Hepatocyte (in vitro differentiated cells): ENCODE measurements at regions not wholly inside any gene's neighbourhood (a gene's known extent, or its start where the extent isn't known, plus 50 kb on each side); places are given as distances from the start of the nearest gene placed in this dataset.

Experiments used
- DNase-seq: peaks from one replicate; pipeline ENCODE4 v3.0.0-alpha.2; 2016; ENCODE audit warnings: low spot score
- H2AFZ ChIP-seq: fragments of 200-600 bp; sonication (generic); 2 replicates; pipeline ENCODE4 v1.6.0; 2016; ENCODE audit warnings: antibody characterized with exemption, mild to moderate bottlenecking
- H3K27ac ChIP-seq: fragments of 200-600 bp; sonication (generic); 2 replicates; pipeline ENCODE4 v1.5.1; 2016; ENCODE audit warnings: mild to moderate bottlenecking
- H3K27me3 ChIP-seq: fragments of 200-600 bp; sonication (generic); 2 replicates; pipeline ENCODE4 v1.6.1; 2016
- H3K36me3 ChIP-seq: fragments of 200-600 bp; sonication (generic); replicated peaks from 2 replicates; pipeline ENCODE4 v1.5.1; 2016; ENCODE audit warnings: low read depth; ENCODE audit not compliant: insufficient read depth
- H3K4me1 ChIP-seq: fragments of 200-600 bp; sonication (generic); 2 replicates; pipeline ENCODE4 v1.5.1; 2016; ENCODE audit warnings: mild to moderate bottlenecking, moderate library complexity; ENCODE audit not compliant: insufficient read depth
- H3K4me2 ChIP-seq: fragments of 200-600 bp; sonication (generic); 2 replicates; pipeline ENCODE4 v1.6.0; 2016
- H3K4me3 ChIP-seq: fragments of 200-600 bp; sonication (generic); 2 replicates; pipeline ENCODE4 v1.5.1; 2016; ENCODE audit warnings: mild to moderate bottlenecking
- H3K79me2 ChIP-seq: fragments of 200-600 bp; sonication (generic); 2 replicates; pipeline ENCODE4 v1.6.0; 2017; ENCODE audit warnings: mild to moderate bottlenecking
- H3K9me2 ChIP-seq: fragments of 200-600 bp; sonication (generic); replicated peaks from 2 replicates; pipeline ENCODE4 v1.6.0; 2017; ENCODE audit warnings: mild to moderate bottlenecking; ENCODE audit not compliant: insufficient read depth
- H3K9me3 ChIP-seq: fragments of 200-600 bp; sonication (generic); 2 replicates; pipeline ENCODE4 v1.5.1; 2016; ENCODE audit warnings: low read depth, mild to moderate bottlenecking
- H4K20me1 ChIP-seq: fragments of 200-600 bp; sonication (generic); 2 replicates; pipeline ENCODE4 v1.6.0; 2016; ENCODE audit warnings: mild to moderate bottlenecking; ENCODE audit not compliant: insufficient read depth, poor library complexity, severe bottlenecking
- EZH2 ChIP-seq: fragments of 200-600 bp; sonication (generic); IDR thresholded peaks from 2 replicates; pipeline ENCODE4 v1.6.1; 2016; ENCODE audit warnings: antibody characterized with exemption, mild to moderate bottlenecking, borderline replicate concordance
- EZH2phosphoT487 ChIP-seq: fragments of 200-600 bp; sonication (generic); IDR thresholded peaks from one replicate; pipeline ENCODE4 v1.6.1; 2018; ENCODE audit warnings: antibody characterized with exemption, mild to moderate bottlenecking, low read depth, moderate library complexity; ENCODE audit not compliant: unreplicated experiment, severe bottlenecking
- whole genome bisulfite sequencing: methylation state at CpG from one replicate; pipeline ENCODE4 v1.1.6; 2016; ENCODE audit warnings: low lambda C conversion rate; ENCODE audit errors: missing lambda C conversion rate; 5-methylcytosine and 5-hydroxymethylcytosine counted together
- TF ChIP-seq, protein P1 (sequence below): fragments of 200-600 bp; sonication (generic); IDR thresholded peaks from 2 replicates; pipeline ENCODE4 v1.5.1; 2016; ENCODE audit warnings: antibody characterized with exemption, mild to moderate bottlenecking; ENCODE audit not compliant: poor library complexity

DNA sequence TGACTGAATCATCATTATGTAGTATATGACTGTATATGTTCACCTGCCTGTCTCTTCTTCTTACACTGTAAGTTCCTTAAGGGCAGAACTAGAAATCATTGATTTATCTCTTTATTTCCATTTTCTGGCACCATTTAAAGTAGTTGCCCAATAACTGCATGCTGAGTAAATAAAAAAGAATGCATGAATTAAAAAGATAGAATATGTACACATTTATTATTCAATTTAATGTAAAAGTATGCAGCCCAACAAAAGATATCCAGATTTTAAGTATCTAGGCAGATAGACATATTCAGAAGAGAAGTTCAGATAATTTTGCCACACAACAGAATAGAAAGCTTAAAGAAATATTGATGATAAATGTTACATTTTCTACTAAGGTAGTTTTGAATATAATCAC, 1244.6 kb upstream of the ADGRL4 start:
- Histone ChIP-seq H3K9me2 (no peaks in the 10 kb centered on the region), H3K4me1 (no peaks in the 10 kb centered on the region), H3K36me3 (no peaks in the 10 kb centered on the region), H3K4me3 (no peak overlapping the region), H2AFZ (no peak overlapping the region), H3K79me2 (no peaks in the 10 kb centered on the region), H3K4me2 (no peak overlapping the region), H3K27ac (no peak overlapping the region), H4K20me1 (no peaks in the 10 kb centered on the region), H3K27me3 (no peaks in the 10 kb centered on the region), H3K9me3 (peaks cover 4% of the 10 kb centered on the region)
- TF ChIP-seq, protein P1, sequence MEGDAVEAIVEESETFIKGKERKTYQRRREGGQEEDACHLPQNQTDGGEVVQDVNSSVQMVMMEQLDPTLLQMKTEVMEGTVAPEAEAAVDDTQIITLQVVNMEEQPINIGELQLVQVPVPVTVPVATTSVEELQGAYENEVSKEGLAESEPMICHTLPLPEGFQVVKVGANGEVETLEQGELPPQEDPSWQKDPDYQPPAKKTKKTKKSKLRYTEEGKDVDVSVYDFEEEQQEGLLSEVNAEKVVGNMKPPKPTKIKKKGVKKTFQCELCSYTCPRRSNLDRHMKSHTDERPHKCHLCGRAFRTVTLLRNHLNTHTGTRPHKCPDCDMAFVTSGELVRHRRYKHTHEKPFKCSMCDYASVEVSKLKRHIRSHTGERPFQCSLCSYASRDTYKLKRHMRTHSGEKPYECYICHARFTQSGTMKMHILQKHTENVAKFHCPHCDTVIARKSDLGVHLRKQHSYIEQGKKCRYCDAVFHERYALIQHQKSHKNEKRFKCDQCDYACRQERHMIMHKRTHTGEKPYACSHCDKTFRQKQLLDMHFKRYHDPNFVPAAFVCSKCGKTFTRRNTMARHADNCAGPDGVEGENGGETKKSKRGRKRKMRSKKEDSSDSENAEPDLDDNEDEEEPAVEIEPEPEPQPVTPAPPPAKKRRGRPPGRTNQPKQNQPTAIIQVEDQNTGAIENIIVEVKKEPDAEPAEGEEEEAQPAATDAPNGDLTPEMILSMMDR = no peak
- TF ChIP-seq EZH2phosphoT487 (no peak), EZH2 (no peak)
- DNase-seq = no peak

DNA sequence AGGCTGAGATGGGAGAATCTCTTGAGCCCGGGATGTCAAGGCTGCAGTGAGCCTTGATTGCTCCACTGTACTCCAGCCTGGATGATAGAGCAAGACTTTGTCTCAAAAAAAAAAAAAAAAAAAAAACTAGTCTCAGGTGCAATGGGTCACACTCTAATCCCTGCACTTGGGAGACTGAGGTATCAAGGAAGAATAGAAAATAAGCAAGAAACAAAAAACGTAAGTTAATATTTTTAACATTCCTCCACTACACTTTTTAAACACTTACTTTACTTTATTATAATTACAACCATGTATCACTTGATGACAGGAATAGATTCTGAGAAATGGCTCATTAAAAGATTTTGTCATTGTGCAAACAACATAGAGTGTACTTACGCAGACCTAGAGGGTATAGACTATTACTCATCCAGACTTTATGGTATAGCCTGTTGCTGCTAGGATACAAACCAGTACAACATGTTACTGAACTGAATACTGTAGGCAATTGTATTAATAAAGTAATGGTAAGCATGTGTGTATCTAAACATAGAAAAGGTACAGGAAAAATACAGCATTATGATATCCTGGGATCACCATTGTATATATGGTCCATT, 1244.1 kb upstream of the ADGRL4 start:
- peaks cover 4% of the 10 kb centered on the region for H3K9me3 ChIP-seq
- no peaks in the 10 kb centered on the region for H3K9me2 ChIP-seq
- H3K36me3 ChIP-seq = no peaks in the 10 kb centered on the region
- DNase-seq = no peak
- H3K27me3 ChIP-seq = no peaks in the 10 kb centered on the region
- no peaks in the 10 kb centered on the region for H3K4me1 ChIP-seq
- TF ChIP-seq EZH2phosphoT487 (no peak), EZH2 (no peak)
- TF ChIP-seq, protein P1 = no peak
- no peak overlapping the region for H3K27ac ChIP-seq
- WGBS = 82% methylated on average over 3 of the region's 3 CpGs
- no peaks in the 10 kb centered on the region for H3K79me2 ChIP-seq
- H4K20me1 ChIP-seq = no peaks in the 10 kb centered on the region
- H2AFZ ChIP-seq = no peak overlapping the region
- no peak overlapping the region for H3K4me3 ChIP-seq
- no peak overlapping the region for H3K4me2 ChIP-seq

DNA sequence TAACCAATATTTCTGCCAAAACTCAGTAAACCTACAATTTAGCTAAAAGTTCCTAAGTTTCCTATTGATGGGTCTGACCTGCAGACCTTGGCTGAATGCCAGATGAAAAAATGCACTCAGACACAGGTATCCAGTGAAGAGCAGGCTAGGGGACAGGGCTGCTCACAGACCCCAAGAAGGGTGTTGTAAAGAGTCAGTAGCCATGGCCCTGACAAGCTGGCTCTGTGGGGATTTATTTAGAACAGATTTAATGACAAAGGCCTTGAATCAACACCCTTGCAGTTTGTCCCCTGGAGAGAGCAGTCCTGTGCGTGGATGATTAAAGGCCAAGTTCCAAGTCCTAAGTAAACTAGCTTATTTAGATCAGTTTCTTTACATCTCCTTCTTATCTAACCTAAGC, 1243.2 kb upstream of the ADGRL4 start:
- 56% methylated on average over 1 of the region's 1 CpG for WGBS
- H3K9me2 ChIP-seq = no peaks in the 10 kb centered on the region

More for the DNA sequence above, 1243.2 kb upstream of the ADGRL4 start:
- Histone ChIP-seq H3K4me2 (no peak overlapping the region), H3K36me3 (no peaks in the 10 kb centered on the region), H3K79me2 (no peaks in the 10 kb centered on the region), H3K4me3 (no peak overlapping the region), H3K27me3 (no peaks in the 10 kb centered on the region), H2AFZ (no peak overlapping the region), H3K9me3 (peaks cover 4% of the 10 kb centered on the region), H4K20me1 (no peaks in the 10 kb centered on the region), H3K27ac (no peak overlapping the region), H3K4me1 (no peaks in the 10 kb centered on the region)
- TF ChIP-seq, protein P1 = no peak
- no peak for TF ChIP-seq EZH2
- TF ChIP-seq EZH2phosphoT487 = no peak
- DNase-seq = no peak
